HFF-Myc (cell line): ENCODE measurements at regions not wholly inside any gene's neighbourhood (a gene's known extent, or its start where the extent isn't known, plus 50 kb on each side); places are given as distances from the start of the nearest gene placed in this dataset.

Experiments
- DNase-seq: peaks from one replicate; pipeline ENCODE4 v3.0.0-alpha.2; 2011; ENCODE audit warnings: low read depth; ENCODE audit errors: extremely low read depth
- H3K4me3 ChIP-seq: replicated peaks from 2 replicates; pipeline ENCODE4 v1.5.1; 2011; ENCODE audit warnings: low read depth, mild to moderate bottlenecking, control low read depth, low read length
- CTCF ChIP-seq: IDR thresholded peaks from 2 replicates; pipeline ENCODE4 v1.5.1; 2012; ENCODE audit warnings: mild to moderate bottlenecking, low read depth, low read length, control low read depth; ENCODE audit errors: missing control alignments

- TF ChIP-seq CTCF, result no peak
- DNase-seq, result no peak
- no peak overlapping the region for H3K4me3 ChIP-seq
These were observed 135.9 kb upstream of the ID2 start for GRCh38 chr2:8545695-8546611.

GRCh38 chr2:8546612-8547283, 135.1 kb upstream of the ID2 start:
- no peak for TF ChIP-seq CTCF
- DNase-seq, result no peak
- H3K4me3 ChIP-seq, result no peak overlapping the region

- TF ChIP-seq CTCF, result no peak
- no peak for DNase-seq
- H3K4me3 ChIP-seq, result no peak overlapping the region
These were observed 134.4 kb upstream of the ID2 start for GRCh38 chr2:8547284-8548064.

- TF ChIP-seq CTCF, result no peak
- no peak for DNase-seq
- no peak overlapping the region for H3K4me3 ChIP-seq
These were observed 133.7 kb upstream of the ID2 start for GRCh38 chr2:8548065-8548618.

- TF ChIP-seq CTCF, result no peak
- DNase-seq, result no peak
- H3K4me3 ChIP-seq, result no peak overlapping the region
These were observed 133.2 kb upstream of the ID2 start for GRCh38 chr2:8548619-8549150.

- no peak for DNase-seq
- no peak for TF ChIP-seq CTCF
- H3K4me3 ChIP-seq, result no peak overlapping the region
These were observed 132.5 kb upstream of the ID2 start for GRCh38 chr2:8549273-8549922.
